ENCODE measurements at regions not wholly inside any gene's neighbourhood (a gene's known extent, or its start where the extent isn't known, plus 50 kb on each side); places are given as distances from the start of the nearest gene placed in this dataset.
"Not testable (repeated sequence)": the region's sequence is repeated elsewhere in the genome, so short reads cannot be mapped to it uniquely, and the experiment has no call there.

GRCh38 chr2:111503844-111504570 is 380.0 kb downstream of the ANAPC1 start:
- H3K4me3 ChIP-seq (ENCODE audit: low read length); DNase-seq (ENCODE audit: low read depth, low spot score): not testable (repeated sequence)

GRCh38 chr2:111504571-111504942 is 379.4 kb downstream of the ANAPC1 start:
- DNase-seq (ENCODE audit: low read depth, low spot score); H3K4me3 ChIP-seq (ENCODE audit: low read length): not testable (repeated sequence)

- DNase-seq (ENCODE audit: low read depth, low spot score); H3K4me3 ChIP-seq (ENCODE audit: low read length): not testable (repeated sequence)
Observed at GRCh38 chr2:111505267-111505666, 378.7 kb downstream of the ANAPC1 start.

GRCh38 chr2:111506936-111507335 is 377.1 kb downstream of the ANAPC1 start:
- not testable (repeated sequence) for H3K4me3 ChIP-seq (ENCODE audit: low read length); DNase-seq (ENCODE audit: low read depth, low spot score)

- not testable (repeated sequence) for DNase-seq (ENCODE audit: low read depth, low spot score); H3K4me3 ChIP-seq (ENCODE audit: low read length)
Observed at GRCh38 chr2:111509225-111509869, 374.6 kb downstream of the ANAPC1 start.

GRCh38 chr2:111510384-111510783 is 373.6 kb downstream of the ANAPC1 start:
- H3K4me3 ChIP-seq (ENCODE audit: low read length); DNase-seq (ENCODE audit: low read depth, low spot score): not testable (repeated sequence)

GRCh38 chr2:111511062-111511461 is 372.9 kb downstream of the ANAPC1 start:
- DNase-seq (ENCODE audit: low read depth, low spot score); H3K4me3 ChIP-seq (ENCODE audit: low read length): not testable (repeated sequence)

GRCh38 chr2:111512378-111512777 is 371.6 kb downstream of the ANAPC1 start:
- H3K4me3 ChIP-seq (ENCODE audit: low read length): not testable (repeated sequence)

GRCh38 chr2:111514138-111514537 is 369.9 kb downstream of the ANAPC1 start:
- not testable (repeated sequence) for H3K4me3 ChIP-seq (ENCODE audit: low read length); DNase-seq (ENCODE audit: low read depth, low spot score)

More at GRCh38 chr2:111512378-111512777, 371.6 kb downstream of the ANAPC1 start:
- DNase-seq (ENCODE audit: low read depth, low spot score): not testable (repeated sequence)

- not testable (repeated sequence) for DNase-seq (ENCODE audit: low read depth, low spot score); H3K4me3 ChIP-seq (ENCODE audit: low read length)
Observed at GRCh38 chr2:111517050-111517720, 366.8 kb downstream of the ANAPC1 start.

- not testable (repeated sequence) for H3K4me3 ChIP-seq (ENCODE audit: low read length); DNase-seq (ENCODE audit: low read depth, low spot score)
Observed at GRCh38 chr2:111517721-111518053, 366.3 kb downstream of the ANAPC1 start.

GRCh38 chr2:111519071-111519470 is 364.9 kb downstream of the ANAPC1 start:
- H3K4me3 ChIP-seq (ENCODE audit: low read length): no peak overlapping the region
- no peak for DNase-seq (ENCODE audit: low read depth, low spot score)

- no peak overlapping the region for H3K4me3 ChIP-seq (ENCODE audit: low read length)
- no peak for DNase-seq (ENCODE audit: low read depth, low spot score)
Observed at GRCh38 chr2:111522231-111522768, 361.7 kb downstream of the ANAPC1 start.

- H3K4me3 ChIP-seq (ENCODE audit: low read length): no peak overlapping the region
- DNase-seq (ENCODE audit: low read depth, low spot score): no peak
Observed at GRCh38 chr2:111523009-111523408, 361.0 kb downstream of the ANAPC1 start.

- not testable (repeated sequence) for H3K4me3 ChIP-seq (ENCODE audit: low read length); DNase-seq (ENCODE audit: low read depth, low spot score)
Observed at GRCh38 chr2:111525026-111525425, 359.0 kb downstream of the ANAPC1 start.

GRCh38 chr2:111526041-111526639 is 357.9 kb downstream of the ANAPC1 start:
- not testable (repeated sequence) for DNase-seq (ENCODE audit: low read depth, low spot score); H3K4me3 ChIP-seq (ENCODE audit: low read length)

- DNase-seq (ENCODE audit: low read depth, low spot score): not testable (repeated sequence)
Observed at GRCh38 chr2:111527707-111528400, 356.1 kb downstream of the ANAPC1 start.

GRCh38 chr2:111529022-111529421 is 355.0 kb downstream of the ANAPC1 start:
- H3K4me3 ChIP-seq (ENCODE audit: low read length); DNase-seq (ENCODE audit: low read depth, low spot score): not testable (repeated sequence)

More at GRCh38 chr2:111527707-111528400, 356.1 kb downstream of the ANAPC1 start:
- H3K4me3 ChIP-seq (ENCODE audit: low read length): not testable (repeated sequence)

All from Jurkat, Clone E6-1 (cell line).